ENCODE measurements at regions not wholly inside any gene's neighbourhood (a gene's known extent, or its start where the extent isn't known, plus 50 kb on each side); places are given as distances from the start of the nearest gene placed in this dataset.

- H3K9ac ChIP-seq (ENCODE audit: low read length): no peak overlapping the region
- H3K79me2 ChIP-seq (ENCODE audit: insufficient read depth, low read length): no peaks in the 10 kb centered on the region
- H4K20me1 ChIP-seq (ENCODE audit: insufficient read depth): no peaks in the 10 kb centered on the region
- no peaks in the 10 kb centered on the region for H3K27me3 ChIP-seq (ENCODE audit: insufficient read depth, low read length)
- TF ChIP-seq ZFX (IDR thresholded peaks at IDR 0.05) (no peak), EZH2phosphoT487 (IDR thresholded peaks at IDR 0.05; ENCODE audit: borderline replicate concordance) (no peak), POLR2A (IDR thresholded peaks at IDR 0.05; ENCODE audit: borderline replicate concordance, extremely low read depth, insufficient read depth, insufficient read length) (no peak), SIN3A (IDR thresholded peaks at IDR 0.05; ENCODE audit: low read depth) (no peak), ELF1 (IDR thresholded peaks at IDR 0.05; ENCODE audit: borderline replicate concordance, low read depth) (no peak), SP1 (IDR thresholded peaks at IDR 0.05; ENCODE audit: low read depth) (no peak), CBX3 (IDR thresholded peaks at IDR 0.05; ENCODE audit: low read depth) (no peak), TCF7L2 (IDR thresholded peaks at IDR 0.05; ENCODE audit: borderline replicate concordance, extremely low read depth, insufficient read depth, insufficient read length) (no peak), EZH2 (IDR thresholded peaks at IDR 0.05) (no peak), SRF (IDR thresholded peaks at IDR 0.05; ENCODE audit: low read depth) (no peak), EGR1 (IDR thresholded peaks at IDR 0.05; ENCODE audit: low read depth) (no peak), ZBTB33 (IDR thresholded peaks at IDR 0.05; ENCODE audit: extremely low read depth, insufficient replicate concordance, low read length) (no peak), JUND (IDR thresholded peaks at IDR 0.05) (no peak), CTCF (IDR thresholded peaks at IDR 0.05 in 2 of 3, conservative IDR thresholded peaks at IDR 0.05 in 1 of 3; ENCODE audit: borderline replicate concordance in 1 of 3, insufficient read depth in 1 of 3, low read depth in 2 of 3, low read length in 2 of 3) (no peak), POLR2AphosphoS5 (IDR thresholded peaks at IDR 0.05; ENCODE audit: low read depth, low read length) (no peak), YY1 (IDR thresholded peaks at IDR 0.05; ENCODE audit: extremely low read depth, insufficient replicate concordance, low read depth, low read length) (no peak), CEBPB (IDR thresholded peaks at IDR 0.05; ENCODE audit: low read depth) (no peak)
- no peak overlapping the region for H3K4me2 ChIP-seq (ENCODE audit: low read length)
- ATAC-seq (no peak), DNase-seq (ENCODE audit: low read depth, low spot score) (no peak)
- ChIA-PET POLR2A (no interaction called here), CTCF (no interaction called here), RAD21 (ENCODE audit: low non-redundant PET in 1 of 2, low total read pairs in 2 of 2, uncharacterized antibody in 2 of 2, unreplicated experiment in 2 of 2) (no interaction called here)
- BruUV-seq (replicated peaks): no TSS peak
- no peak overlapping the region for H3K4me3 ChIP-seq (replicated peaks in 1 of 2; ENCODE audit: low read depth in 1 of 2, low read length in 2 of 2)
- intact Hi-C loops (cut with micrococcal nuclease): no loop called here
- no peaks in the 10 kb centered on the region for H3K9me3 ChIP-seq (ENCODE audit: control insufficient read depth in 1 of 2, insufficient read depth in 1 of 2, low read depth in 1 of 2, low read length in 2 of 2)
- H2AFZ ChIP-seq (ENCODE audit: low read depth, low read length, poor library complexity, severe bottlenecking): no peak overlapping the region
- H3K4me1 ChIP-seq (ENCODE audit: control insufficient read depth in 1 of 2, insufficient read depth in 2 of 2, low read length in 2 of 2): peaks cover under 1 to 8% of the 10 kb centered on the region in 2 experiments; a peak in 3 of 4 replicates
- H3K36me3 ChIP-seq (ENCODE audit: control insufficient read depth in 1 of 2, insufficient read depth in 2 of 2, low read length in 2 of 2): no peaks in the 10 kb centered on the region
- peaks cover 3% of the 10 kb centered on the region; the same call in 1 of the 2 replicates for H3K9me2 ChIP-seq (ENCODE audit: insufficient read depth)
- H3K27ac ChIP-seq (ENCODE audit: low read depth, low read length): no peak overlapping the region
These were observed 159.9 kb downstream of the AASDH start for GRCh38 chr4:56227301-56227835.

Measured in HCT116 (cell line).